Kidney (tissue), 13 donors: ENCODE measurements at regions not wholly inside any gene's neighbourhood (a gene's known extent, or its start where the extent isn't known, plus 50 kb on each side); places are given as distances from the start of the nearest gene placed in this dataset.

Experiments used
- DNase-seq, 5 donors: peaks; one replicate each; pipeline ENCODE4 v3.0.0-alpha.2; 2013 to 2020
- FAIRE-seq: peaks from 2 replicates; lab custom pipeline; 2012; peaks lifted over from hg19 to GRCh38; lab: Jason Lieb, UNC
- H3K27ac ChIP-seq, 2 donors: one replicate each; pipeline ENCODE4 v1.7.0; 2013; ENCODE audit warnings: low read depth in 2 of 2, low read length in 2 of 2, inconsistent platforms in 1 of 2
- H3K27me3 ChIP-seq: one replicate; pipeline ENCODE4 v1.7.1; 2013; ENCODE audit warnings: low read length, inconsistent platforms; ENCODE audit not compliant: control insufficient read depth, insufficient read depth
- H3K36me3 ChIP-seq, 3 donors: one replicate each; pipeline versions ENCODE4 v1.7.0 to v1.7.1; 2013; ENCODE audit warnings: low read length in 3 of 3, control low read depth in 1 of 3, inconsistent platforms in 1 of 3; ENCODE audit not compliant: insufficient read depth in 3 of 3, control insufficient read depth in 2 of 3
- H3K4me1 ChIP-seq, 3 donors: one replicate each; pipeline versions ENCODE4 v1.7.0 to v1.7.1; 2013; ENCODE audit warnings: low read length in 3 of 3, inconsistent platforms in 1 of 3, low read depth in 1 of 3; ENCODE audit not compliant: control insufficient read depth in 2 of 3, insufficient read depth in 2 of 3
- H3K4me3 ChIP-seq, 3 donors: one replicate each; pipeline versions ENCODE4 v1.7.0 to v1.8.1; 2013; ENCODE audit warnings: low read length in 3 of 3, control low read depth in 1 of 3, inconsistent platforms in 1 of 3
- H3K9ac ChIP-seq, 3 donors: one replicate each; pipeline versions ENCODE4 v1.7.0 to v1.7.1; 2013; ENCODE audit warnings: low read length in 3 of 3, control low read depth in 1 of 3, inconsistent platforms in 1 of 3
- H3K9me3 ChIP-seq, 3 donors: one replicate each; pipeline versions ENCODE4 v1.7.0 to v1.7.1; 2013; ENCODE audit warnings: low read length in 3 of 3, control low read depth in 1 of 3, inconsistent platforms in 1 of 3; ENCODE audit not compliant: control insufficient read depth in 2 of 3, insufficient read depth in 1 of 3
- CTCF ChIP-seq: IDR thresholded peaks from 3 replicates; pipeline ENCODE4 v1.5.1; 2012; ENCODE audit warnings: mild to moderate bottlenecking, moderate library complexity, borderline replicate concordance; ENCODE audit not compliant: insufficient read depth; ENCODE audit errors: extremely low read depth
- intact Hi-C: fragments of 100-400 bp; cut with DNase I; formaldehyde crosslinking; loops from one replicate; pipeline ENCODE4 v1.11.1; 2022
- donor health status: control.
- donor health status: control.
- donor health status: control.
- donor health status: control.
- donor health status: control.
- donor health status: DM: yes; HTN: yes; CAD: no.
- donor health status: Normal renal cell carcinoma (clear cell type).

GRCh38 chrX:39650768-39651347, 446.9 kb downstream of the BCOR start:
- DNase-seq (peak; percentile 43 to 75 (median 51)), FAIRE-seq (no peak)
- Histone ChIP-seq H3K27me3 (no peaks in the 10 kb centered on the region), H3K27ac (no peak overlapping the region), H3K9me3 (no peaks in the 10 kb centered on the region), H3K4me1 (no peaks in the 10 kb centered on the region), H3K4me3 (no peak overlapping the region), H3K36me3 (no peaks in the 10 kb centered on the region), H3K9ac (no peak overlapping the region)
- intact Hi-C loops: no loop called here
- TF ChIP-seq CTCF: no peak

- no peaks in the 10 kb centered on the region for H3K27me3 ChIP-seq
- H3K36me3 ChIP-seq: no peaks in the 10 kb centered on the region
- intact Hi-C loops: no loop called here
- no peak overlapping the region for H3K4me3 ChIP-seq
- H3K4me1 ChIP-seq: no peaks in the 10 kb centered on the region
- no peaks in the 10 kb centered on the region for H3K9me3 ChIP-seq
- no peak overlapping the region for H3K27ac ChIP-seq
- TF ChIP-seq CTCF: peak; percentile 49
- no peak overlapping the region for H3K9ac ChIP-seq
- DNase-seq: peak in 1 of 5 donors; percentile 34
- no peak for FAIRE-seq
These were observed 445.4 kb downstream of the BCOR start for GRCh38 chrX:39652336-39652735.

- H3K27me3 ChIP-seq: no peaks in the 10 kb centered on the region
- intact Hi-C loops: no loop called here
- DNase-seq (peak in 1 of 5 donors; percentile 13), FAIRE-seq (no peak)
- no peak overlapping the region for H3K27ac ChIP-seq
- H3K9me3 ChIP-seq: no peaks in the 10 kb centered on the region
- H3K4me3 ChIP-seq: no peak overlapping the region
- no peaks in the 10 kb centered on the region for H3K36me3 ChIP-seq
- H3K9ac ChIP-seq: no peak overlapping the region
- no peak for TF ChIP-seq CTCF
- H3K4me1 ChIP-seq: no peaks in the 10 kb centered on the region
These were observed 444.1 kb downstream of the BCOR start for GRCh38 chrX:39653691-39654090.
